Glutamatergic neuron (in vitro differentiated cells): ENCODE measurements at regions not wholly inside any gene's neighbourhood (a gene's known extent, or its start where the extent isn't known, plus 50 kb on each side); places are given as distances from the start of the nearest gene placed in this dataset.
"Not testable (repeated sequence)": the region's sequence is repeated elsewhere in the genome, so short reads cannot be mapped to it uniquely, and the experiment has no call there.

ENCODE experiments used
- DNase-seq: peaks from one replicate; pipeline ENCODE4 v3.0.0; 2022
- H3K27ac Mint-ChIP-seq: one replicate; pipeline ENCODE4 v1.8.0; 2020; ENCODE audit warnings: mild to moderate bottlenecking, mixed read lengths, inconsistent platforms; ENCODE audit not compliant: unreplicated experiment
- H3K27me3 Mint-ChIP-seq: one replicate; pipeline ENCODE4 v1.8.0; 2020; ENCODE audit warnings: mild to moderate bottlenecking, moderate library complexity, mixed read lengths, inconsistent platforms; ENCODE audit not compliant: unreplicated experiment
- H3K36me3 Mint-ChIP-seq: one replicate; pipeline ENCODE4 v1.8.0; 2020; ENCODE audit warnings: mild to moderate bottlenecking, mixed read lengths, inconsistent platforms; ENCODE audit not compliant: unreplicated experiment
- H3K4me1 Mint-ChIP-seq: one replicate; pipeline ENCODE4 v1.8.0; 2020; ENCODE audit warnings: mild to moderate bottlenecking, low read depth, mixed read lengths, inconsistent platforms; ENCODE audit not compliant: unreplicated experiment
- H3K4me3 Mint-ChIP-seq: one replicate; pipeline ENCODE4 v1.8.0; 2020; ENCODE audit warnings: mild to moderate bottlenecking, mixed read lengths, inconsistent platforms; ENCODE audit not compliant: unreplicated experiment
- H3K9me3 Mint-ChIP-seq: one replicate; pipeline ENCODE4 v1.8.0; 2020; ENCODE audit warnings: mild to moderate bottlenecking, moderate library complexity, mixed read lengths, inconsistent platforms; ENCODE audit not compliant: unreplicated experiment
- TF ChIP-seq, protein P1 (sequence below): fragments of 200-600 bp; sonication (generic); IDR thresholded peaks from one replicate; pipeline ENCODE4 v1.5.0; 2021; ENCODE audit not compliant: partially characterized antibody, unreplicated experiment

DNA sequence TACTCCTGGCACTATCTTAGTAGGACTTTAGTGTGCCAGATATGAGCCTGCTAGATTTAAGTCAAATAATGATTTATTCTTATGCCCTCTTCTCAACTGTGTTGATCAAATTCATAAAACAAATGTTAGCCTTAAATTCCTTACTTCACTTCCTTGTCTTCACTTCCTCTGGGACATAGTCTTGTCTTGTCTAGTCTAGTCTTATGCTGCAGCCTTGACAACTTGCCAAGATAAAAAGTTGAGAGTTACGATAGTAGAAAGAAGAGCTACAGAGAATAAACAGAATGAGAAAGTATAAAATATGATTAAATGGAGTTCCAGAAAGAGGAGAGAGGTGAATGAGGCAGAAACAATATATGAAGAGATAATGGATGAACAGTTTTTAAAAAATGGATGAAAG lies 378.1 kb downstream of the DAD1 start:
- peaks cover 2% of the 10 kb centered on the region for H3K27me3 Mint-ChIP-seq
- H3K9me3 Mint-ChIP-seq, result peaks cover 2% of the 10 kb centered on the region
- no peak for DNase-seq
- H3K36me3 Mint-ChIP-seq, result no peaks in the 10 kb centered on the region
- no peaks in the 10 kb centered on the region for H3K4me1 Mint-ChIP-seq
- TF ChIP-seq, protein P1, sequence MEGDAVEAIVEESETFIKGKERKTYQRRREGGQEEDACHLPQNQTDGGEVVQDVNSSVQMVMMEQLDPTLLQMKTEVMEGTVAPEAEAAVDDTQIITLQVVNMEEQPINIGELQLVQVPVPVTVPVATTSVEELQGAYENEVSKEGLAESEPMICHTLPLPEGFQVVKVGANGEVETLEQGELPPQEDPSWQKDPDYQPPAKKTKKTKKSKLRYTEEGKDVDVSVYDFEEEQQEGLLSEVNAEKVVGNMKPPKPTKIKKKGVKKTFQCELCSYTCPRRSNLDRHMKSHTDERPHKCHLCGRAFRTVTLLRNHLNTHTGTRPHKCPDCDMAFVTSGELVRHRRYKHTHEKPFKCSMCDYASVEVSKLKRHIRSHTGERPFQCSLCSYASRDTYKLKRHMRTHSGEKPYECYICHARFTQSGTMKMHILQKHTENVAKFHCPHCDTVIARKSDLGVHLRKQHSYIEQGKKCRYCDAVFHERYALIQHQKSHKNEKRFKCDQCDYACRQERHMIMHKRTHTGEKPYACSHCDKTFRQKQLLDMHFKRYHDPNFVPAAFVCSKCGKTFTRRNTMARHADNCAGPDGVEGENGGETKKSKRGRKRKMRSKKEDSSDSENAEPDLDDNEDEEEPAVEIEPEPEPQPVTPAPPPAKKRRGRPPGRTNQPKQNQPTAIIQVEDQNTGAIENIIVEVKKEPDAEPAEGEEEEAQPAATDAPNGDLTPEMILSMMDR, result no peak
- no peak overlapping the region for H3K4me3 Mint-ChIP-seq
- H3K27ac Mint-ChIP-seq, result no peak overlapping the region

- Mint-ChIP-seq H3K4me3 (no peak overlapping the region), H3K27me3 (peaks cover 2% of the 10 kb centered on the region), H3K4me1 (no peaks in the 10 kb centered on the region), H3K36me3 (no peaks in the 10 kb centered on the region), H3K27ac (no peak overlapping the region), H3K9me3 (peaks cover 2% of the 10 kb centered on the region)
- TF ChIP-seq, protein P1, result no peak
- DNase-seq, result no peak
These were observed 379.0 kb downstream of the DAD1 start for GRCh38 chr14:22210026-22210425.

GRCh38 chr14:22203036-22203435 lies 386.0 kb downstream of the DAD1 start:
- H3K9me3 Mint-ChIP-seq, result peaks cover 2% of the 10 kb centered on the region
- H3K27me3 Mint-ChIP-seq, result no peaks in the 10 kb centered on the region
- H3K4me1 Mint-ChIP-seq, result no peaks in the 10 kb centered on the region
- no peak overlapping the region for H3K27ac Mint-ChIP-seq
- no peak for DNase-seq
- TF ChIP-seq, protein P1, result no peak
- H3K36me3 Mint-ChIP-seq, result no peaks in the 10 kb centered on the region
- no peak overlapping the region for H3K4me3 Mint-ChIP-seq

- no peak for DNase-seq
- TF ChIP-seq, protein P1, result no peak
- H3K9me3 Mint-ChIP-seq, result peaks cover 2% of the 10 kb centered on the region
- H3K4me1 Mint-ChIP-seq, result no peaks in the 10 kb centered on the region
- no peak overlapping the region for H3K27ac Mint-ChIP-seq
- no peak overlapping the region for H3K4me3 Mint-ChIP-seq
- no peaks in the 10 kb centered on the region for H3K36me3 Mint-ChIP-seq
- H3K27me3 Mint-ChIP-seq, result no peaks in the 10 kb centered on the region
These were observed 386.7 kb downstream of the DAD1 start for GRCh38 chr14:22202313-22202712.

- TF ChIP-seq, protein P1, result peak; percentile 69
- Mint-ChIP-seq H3K4me3 (no peak overlapping the region), H3K36me3 (no peaks in the 10 kb centered on the region), H3K9me3 (peaks cover 2% of the 10 kb centered on the region), H3K4me1 (no peaks in the 10 kb centered on the region), H3K27ac (no peak overlapping the region), H3K27me3 (no peaks in the 10 kb centered on the region)
- DNase-seq, result no peak
These were observed 387.9 kb downstream of the DAD1 start for GRCh38 chr14:22200977-22201605.

DNA sequence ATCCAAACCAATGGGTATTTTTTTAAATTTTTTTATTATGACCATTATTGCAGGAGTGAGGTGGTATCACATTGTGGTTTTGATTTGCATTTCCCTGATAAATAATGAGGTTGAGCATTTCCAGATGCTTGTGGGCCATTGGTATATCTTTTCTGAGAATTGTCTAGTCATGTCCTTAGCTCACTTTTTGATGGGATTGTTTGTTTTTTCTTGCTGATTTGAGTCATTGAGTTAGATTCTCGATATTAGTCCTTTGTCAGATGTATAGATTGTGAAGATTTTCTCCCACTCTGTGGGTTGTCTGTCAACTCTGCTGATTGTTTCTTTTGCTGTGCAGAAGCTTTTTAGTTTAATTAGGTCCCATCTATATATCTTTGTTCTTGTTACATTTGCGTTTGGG lies 388.9 kb downstream of the DAD1 start:
- not testable (repeated sequence) for DNase-seq, H3K9me3 Mint-ChIP-seq, H3K27ac Mint-ChIP-seq, H3K27me3 Mint-ChIP-seq, H3K4me1 Mint-ChIP-seq, H3K4me3 Mint-ChIP-seq, H3K36me3 Mint-ChIP-seq
